CD8-positive, alpha-beta memory T cell (primary cell): ENCODE measurements at regions not wholly inside any gene's neighbourhood (a gene's known extent, or its start where the extent isn't known, plus 50 kb on each side); places are given as distances from the start of the nearest gene placed in this dataset.

Source experiments
- CTCF ChIA-PET: fragments of 350-600 bp; sonication (Branson Sonifier 250); formaldehyde crosslinking; loops from one replicate; lab custom pipeline; 2021; ENCODE audit warnings: antibody characterized with exemption; lab: Charles Lee
- POLR2A ChIA-PET: fragments of 350-600 bp; sonication (Branson Sonifier 250); formaldehyde crosslinking; loops from one replicate; lab custom pipeline; 2021; ENCODE audit warnings: antibody characterized with exemption; lab: Charles Lee
- DNase-seq, 5 donors: peaks; one replicate each; pipeline versions ENCODE4 v3.0.0 to v3.0.0-alpha.2; 2020 to 2022; ENCODE audit warnings: mixed read lengths in 1 of 5
- H3K27ac ChIP-seq: one replicate; pipeline ENCODE4 v1.7.0; 2013; ENCODE audit warnings: low read depth, mild to moderate bottlenecking, low read length, moderate library complexity
- H3K27me3 ChIP-seq: 2 replicates; pipeline ENCODE4 v1.7.0; 2013; ENCODE audit warnings: low read length, mild to moderate bottlenecking; ENCODE audit not compliant: insufficient read depth, poor library complexity, severe bottlenecking
- H3K36me3 ChIP-seq: 2 replicates; pipeline ENCODE4 v1.7.0; 2013; ENCODE audit warnings: mild to moderate bottlenecking, low read length, moderate library complexity; ENCODE audit not compliant: insufficient read depth
- H3K4me1 ChIP-seq: 2 replicates; pipeline ENCODE4 v1.7.0; 2013; ENCODE audit warnings: mild to moderate bottlenecking, low read length, moderate library complexity; ENCODE audit not compliant: insufficient read depth
- H3K4me3 ChIP-seq: 2 replicates; pipeline ENCODE4 v1.7.0; 2013; ENCODE audit warnings: mild to moderate bottlenecking, low read length
- H3K9me3 ChIP-seq: 2 replicates; pipeline ENCODE4 v1.7.0; 2013; ENCODE audit warnings: mild to moderate bottlenecking, low read length
- H3K27ac Mint-ChIP-seq, 8 donors: one replicate each; pipeline ENCODE4 v1.8.0; 2020 to 2021; ENCODE audit warnings: mixed read lengths in 8 of 8, mild to moderate bottlenecking in 6 of 8, inconsistent platforms in 3 of 8, moderate library complexity in 3 of 8
- H3K27me3 Mint-ChIP-seq, 2 donors: one replicate each; pipeline ENCODE4 v1.8.0; 2020 to 2021; ENCODE audit warnings: mixed read lengths in 2 of 2, mild to moderate bottlenecking in 1 of 2, moderate library complexity in 1 of 2
- H3K36me3 Mint-ChIP-seq, 3 donors: one replicate each; pipeline ENCODE4 v1.8.0; 2020 to 2021; ENCODE audit warnings: mixed read lengths in 3 of 3, inconsistent platforms in 1 of 3, mild to moderate bottlenecking in 1 of 3
- H3K4me1 Mint-ChIP-seq, 3 donors: one replicate each; pipeline ENCODE4 v1.8.0; 2020 to 2021; ENCODE audit warnings: mixed read lengths in 3 of 3, inconsistent platforms in 1 of 3, mild to moderate bottlenecking in 1 of 3
- H3K4me3 Mint-ChIP-seq, 7 donors: one replicate each; pipeline ENCODE4 v1.8.0; 2020 to 2021; ENCODE audit warnings: mixed read lengths in 7 of 7, mild to moderate bottlenecking in 6 of 7, moderate library complexity in 4 of 7, inconsistent platforms in 2 of 7
- H3K9me3 Mint-ChIP-seq, 5 donors: one replicate each; pipeline ENCODE4 v1.8.0; 2020 to 2022; ENCODE audit warnings: mixed read lengths in 5 of 5, mild to moderate bottlenecking in 3 of 5, moderate library complexity in 2 of 5, inconsistent platforms in 1 of 5

GRCh38 chr2:100627330-100628300 lies 64.8 kb downstream of the PDCL3 start:
- no peaks in the 10 kb centered on the region for H3K36me3 ChIP-seq
- Mint-ChIP-seq H3K4me1 (peaks cover 17 to 23% (median 17%) of the 10 kb centered on the region in 3 donors), H3K9me3 (peaks cover 0 to 2% (median 0%) of the 10 kb centered on the region in 5 donors), H3K27me3 (no peaks in the 10 kb centered on the region), H3K27ac (peak overlapping the region in 4 of 8 donors; percentile 7 to 81 (median 39)), H3K4me3 (no peak overlapping the region), H3K36me3 (peaks cover 0 to under 1% (median 0%) of the 10 kb centered on the region in 3 donors)
- no peak overlapping the region for H3K4me3 ChIP-seq
- POLR2A ChIA-PET = no interaction called here
- no peaks in the 10 kb centered on the region for H3K27me3 ChIP-seq
- no peak for DNase-seq
- CTCF ChIA-PET = interaction anchor here (2.2 kb wide), 1 partner anchor 17 kb away, joined by 5 read pairs; no protein-coding TSS in a partner anchor
- H3K9me3 ChIP-seq = no peaks in the 10 kb centered on the region
- H3K4me1 ChIP-seq = peaks cover 13% of the 10 kb centered on the region
- no peak overlapping the region for H3K27ac ChIP-seq

DNA sequence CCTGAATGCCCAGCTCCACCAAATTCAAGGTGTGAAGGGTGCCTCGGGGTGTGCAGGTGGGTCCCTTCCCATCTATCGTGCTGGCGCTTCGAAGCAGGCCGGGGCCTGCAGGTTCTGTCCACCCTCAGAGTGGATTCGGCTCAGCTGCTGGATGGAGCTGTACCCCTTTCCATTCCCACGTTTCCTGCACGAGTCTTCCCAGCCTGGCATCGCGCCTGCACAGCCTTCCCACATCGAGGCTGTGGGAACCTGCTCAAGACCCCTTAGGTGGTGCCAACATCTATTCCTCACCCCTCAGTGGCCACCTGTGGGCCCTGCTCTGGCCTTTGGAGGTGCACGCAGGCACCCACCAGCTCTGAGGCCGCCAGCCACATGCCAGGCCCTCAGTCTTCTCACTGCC lies 65.7 kb downstream of the PDCL3 start:
- H3K27me3 Mint-ChIP-seq = no peaks in the 10 kb centered on the region
- Histone ChIP-seq H3K27ac (no peak overlapping the region), H3K4me3 (no peak overlapping the region), H3K36me3 (no peaks in the 10 kb centered on the region), H3K4me1 (peaks cover 13% of the 10 kb centered on the region), H3K27me3 (no peaks in the 10 kb centered on the region), H3K9me3 (no peaks in the 10 kb centered on the region)
- no peak overlapping the region for H3K4me3 Mint-ChIP-seq
- POLR2A ChIA-PET = interaction anchor here (0.5 kb wide), 1 partner anchor 15 kb away, joined by 3 read pairs; no protein-coding TSS in a partner anchor
- DNase-seq = no peak
- CTCF ChIA-PET = no interaction called here
- H3K36me3 Mint-ChIP-seq = no peaks in the 10 kb centered on the region
- peaks cover 17 to 23% (median 17%) of the 10 kb centered on the region in 3 donors for H3K4me1 Mint-ChIP-seq
- H3K9me3 Mint-ChIP-seq = no peaks in the 10 kb centered on the region
- peak overlapping the region in 2 of 8 donors; percentile 42 to 62 for H3K27ac Mint-ChIP-seq

- no peaks in the 10 kb centered on the region for H3K36me3 ChIP-seq
- H3K9me3 ChIP-seq = no peaks in the 10 kb centered on the region
- H3K9me3 Mint-ChIP-seq = no peaks in the 10 kb centered on the region
- ChIA-PET POLR2A (no interaction called here), CTCF (interaction anchor here (1.0 to 1.3 kb wide), 2 partner anchors 17 to 34 kb away, joined by 3 read pairs; no protein-coding TSS in a partner anchor)
- H3K36me3 Mint-ChIP-seq = no peaks in the 10 kb centered on the region
- H3K27me3 Mint-ChIP-seq = no peaks in the 10 kb centered on the region
- H3K4me1 Mint-ChIP-seq = peaks cover 17 to 23% (median 17%) of the 10 kb centered on the region in 3 donors
- H3K4me3 ChIP-seq = no peak overlapping the region
- no peak overlapping the region for H3K27ac ChIP-seq
- H3K4me3 Mint-ChIP-seq = no peak overlapping the region
- H3K27me3 ChIP-seq = no peaks in the 10 kb centered on the region
- H3K27ac Mint-ChIP-seq = no peak overlapping the region
- peaks cover 13% of the 10 kb centered on the region for H3K4me1 ChIP-seq
- DNase-seq = no peak
Observed at GRCh38 chr2:100629309-100629708, 66.5 kb downstream of the PDCL3 start.

DNA sequence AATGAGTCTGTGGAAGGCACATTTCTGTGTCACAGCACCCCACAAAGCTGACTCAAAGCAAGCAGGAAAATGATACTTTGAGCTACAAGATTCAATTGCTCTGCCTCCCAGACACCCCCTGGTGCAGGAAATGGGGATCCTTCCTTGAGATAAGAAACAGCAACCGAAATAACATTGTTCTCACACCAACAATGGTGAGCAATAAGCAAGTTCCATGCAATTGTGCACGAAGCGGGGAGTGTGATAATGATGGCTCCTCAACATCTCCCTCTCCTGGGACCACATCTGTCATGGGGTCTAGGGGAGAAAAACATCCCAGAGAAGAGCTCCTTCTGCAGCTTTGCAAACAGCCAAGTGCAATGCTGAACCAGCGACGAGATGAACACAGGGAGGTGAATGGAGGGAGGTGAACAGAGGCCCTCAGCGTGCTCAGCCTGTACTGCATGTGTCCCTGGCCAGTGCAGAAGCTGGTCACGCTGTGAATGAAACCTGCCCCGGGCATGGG lies 67.7 kb downstream of the PDCL3 start:
- peaks cover 17 to 23% (median 17%) of the 10 kb centered on the region in 3 donors for H3K4me1 Mint-ChIP-seq
- H3K9me3 Mint-ChIP-seq = no peaks in the 10 kb centered on the region
- DNase-seq = no peak
- H3K4me3 Mint-ChIP-seq = no peak overlapping the region
- Histone ChIP-seq H3K36me3 (no peaks in the 10 kb centered on the region), H3K4me1 (peaks cover 13% of the 10 kb centered on the region), H3K4me3 (no peak overlapping the region), H3K27ac (no peak overlapping the region), H3K27me3 (no peaks in the 10 kb centered on the region), H3K9me3 (no peaks in the 10 kb centered on the region)
- no peaks in the 10 kb centered on the region for H3K27me3 Mint-ChIP-seq
- H3K36me3 Mint-ChIP-seq = no peaks in the 10 kb centered on the region
- ChIA-PET POLR2A (no interaction called here), CTCF (interaction anchor here (0.9 to 2.2 kb wide), 2 partner anchors 11 to 21 kb away, joined by 4 to 7 read pairs; no protein-coding TSS in a partner anchor)
- H3K27ac Mint-ChIP-seq = peak overlapping the region in 3 of 8 donors; percentile 19 to 33 (median 20)

- peaks cover 13% of the 10 kb centered on the region for H3K4me1 ChIP-seq
- no peaks in the 10 kb centered on the region for H3K36me3 ChIP-seq
- no peak for DNase-seq
- no peak overlapping the region for H3K27ac Mint-ChIP-seq
- H3K4me3 ChIP-seq = no peak overlapping the region
- ChIA-PET POLR2A (no interaction called here), CTCF (interaction anchor here (2.2 kb wide), 1 partner anchor 9 kb away, joined by 7 read pairs; no protein-coding TSS in a partner anchor)
- no peaks in the 10 kb centered on the region for H3K9me3 ChIP-seq
- H3K4me1 Mint-ChIP-seq = peaks cover 17 to 23% (median 17%) of the 10 kb centered on the region in 3 donors
- no peak overlapping the region for H3K27ac ChIP-seq
- no peaks in the 10 kb centered on the region for H3K36me3 Mint-ChIP-seq
- no peak overlapping the region for H3K4me3 Mint-ChIP-seq
- no peaks in the 10 kb centered on the region for H3K9me3 Mint-ChIP-seq
- H3K27me3 ChIP-seq = no peaks in the 10 kb centered on the region
- no peaks in the 10 kb centered on the region for H3K27me3 Mint-ChIP-seq
Observed at GRCh38 chr2:100632037-100632436, 69.2 kb downstream of the PDCL3 start.

DNA sequence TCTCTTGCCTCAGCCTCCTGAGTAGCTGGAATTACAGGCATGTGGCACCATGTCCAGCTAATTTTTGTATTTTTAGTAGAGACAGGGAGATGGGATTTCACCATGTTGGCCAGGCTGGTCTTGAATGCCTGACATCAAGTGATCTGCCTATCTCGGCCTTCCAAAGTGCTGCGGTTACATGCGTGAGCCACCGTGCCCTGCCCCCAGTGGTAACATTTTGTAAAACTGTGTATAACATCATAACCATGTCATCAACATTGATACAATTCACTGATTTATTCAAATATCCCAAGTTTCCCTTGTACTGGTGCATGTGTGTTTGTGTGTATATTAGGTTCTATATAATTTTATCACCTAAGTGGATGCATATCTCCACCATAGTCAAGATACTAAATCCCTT lies 70.0 kb downstream of the PDCL3 start:
- Histone ChIP-seq H3K36me3 (no peaks in the 10 kb centered on the region), H3K27ac (no peak overlapping the region), H3K4me1 (peaks cover 13% of the 10 kb centered on the region), H3K9me3 (no peaks in the 10 kb centered on the region), H3K27me3 (no peaks in the 10 kb centered on the region), H3K4me3 (no peak overlapping the region)
- CTCF ChIA-PET = no interaction called here
- POLR2A ChIA-PET = no interaction called here
- no peak for DNase-seq
- no peak overlapping the region for H3K27ac Mint-ChIP-seq
- no peaks in the 10 kb centered on the region for H3K36me3 Mint-ChIP-seq
- no peak overlapping the region for H3K4me3 Mint-ChIP-seq
- peaks cover 14 to 17% (median 16%) of the 10 kb centered on the region in 3 donors for H3K4me1 Mint-ChIP-seq
- peaks cover 0 to 3% of the 10 kb centered on the region in 2 donors for H3K27me3 Mint-ChIP-seq
- no peaks in the 10 kb centered on the region for H3K9me3 Mint-ChIP-seq

GRCh38 chr2:100639588-100640390 lies 77.0 kb downstream of the PDCL3 start:
- Mint-ChIP-seq H3K27me3 (peaks cover 0 to 10% of the 10 kb centered on the region in 2 donors), H3K9me3 (no peaks in the 10 kb centered on the region), H3K36me3 (no peaks in the 10 kb centered on the region), H3K4me1 (peaks cover 33 to 46% (median 46%) of the 10 kb centered on the region in 3 donors), H3K27ac (peak overlapping the region in 2 of 8 donors; percentile 75 to 90), H3K4me3 (peak overlapping the region in 1 of 7 donors; percentile 19)
- peaks cover 26% of the 10 kb centered on the region for H3K4me1 ChIP-seq
- no peaks in the 10 kb centered on the region for H3K27me3 ChIP-seq
- no peaks in the 10 kb centered on the region for H3K9me3 ChIP-seq
- ChIA-PET POLR2A (no interaction called here), CTCF (interaction anchor here (5.8 kb wide), 1 partner anchor 29 kb away, joined by 24 read pairs; no protein-coding TSS in a partner anchor)
- H3K4me3 ChIP-seq = no peak overlapping the region
- H3K27ac ChIP-seq = no peak overlapping the region
- no peaks in the 10 kb centered on the region for H3K36me3 ChIP-seq
- DNase-seq = no peak
